ENCODE measurements at regions not wholly inside any gene's neighbourhood (a gene's known extent, or its start where the extent isn't known, plus 50 kb on each side); places are given as distances from the start of the nearest gene placed in this dataset.

DNA sequence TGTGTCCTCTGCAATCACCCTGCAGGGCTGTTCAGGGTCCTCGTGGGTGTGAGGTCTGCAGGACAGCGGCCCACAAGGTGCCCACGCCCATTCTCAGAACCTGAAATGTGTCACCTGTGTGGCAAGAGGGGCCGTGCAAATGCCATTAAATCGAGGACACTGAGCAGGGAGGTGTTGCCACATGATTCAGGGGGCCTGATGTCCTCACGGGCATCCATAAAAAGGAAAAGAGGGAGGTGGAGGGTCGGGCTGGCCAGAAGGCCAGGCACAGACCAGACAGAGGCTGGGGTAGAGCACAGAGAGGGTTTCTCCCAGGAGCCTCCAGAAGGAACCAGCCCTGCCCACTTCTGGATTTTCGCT is 239.6 kb downstream of the ERMARD start:
- Histone ChIP-seq H3K27me3 (ENCODE audit: control insufficient read depth in 1 of 2, insufficient read depth in 2 of 2, low read length in 2 of 2) (no peaks in the 10 kb centered on the region), H3K36me3 (ENCODE audit: control insufficient read depth in 2 of 2, insufficient read depth in 2 of 2, low read length in 1 of 2) (no peaks in the 10 kb centered on the region), H3K4me1 (ENCODE audit: control insufficient read depth in 2 of 2, insufficient read depth in 2 of 2, low read length in 1 of 2) (no peaks in the 10 kb centered on the region), H3K4me3 (ENCODE audit: low read depth in 1 of 2, low read length in 2 of 2) (no peak overlapping the region), H3K9me3 (ENCODE audit: control insufficient read depth in 2 of 2, insufficient read depth in 1 of 2, low read depth in 1 of 2, low read length in 1 of 2) (no peaks in the 10 kb centered on the region), H3K27ac (ENCODE audit: low read depth in 2 of 2, low read length in 1 of 2) (no peak overlapping the region)
- WGBS, 2 donors = 86% methylated on average over 8 of the region's 8 CpGs

DNA sequence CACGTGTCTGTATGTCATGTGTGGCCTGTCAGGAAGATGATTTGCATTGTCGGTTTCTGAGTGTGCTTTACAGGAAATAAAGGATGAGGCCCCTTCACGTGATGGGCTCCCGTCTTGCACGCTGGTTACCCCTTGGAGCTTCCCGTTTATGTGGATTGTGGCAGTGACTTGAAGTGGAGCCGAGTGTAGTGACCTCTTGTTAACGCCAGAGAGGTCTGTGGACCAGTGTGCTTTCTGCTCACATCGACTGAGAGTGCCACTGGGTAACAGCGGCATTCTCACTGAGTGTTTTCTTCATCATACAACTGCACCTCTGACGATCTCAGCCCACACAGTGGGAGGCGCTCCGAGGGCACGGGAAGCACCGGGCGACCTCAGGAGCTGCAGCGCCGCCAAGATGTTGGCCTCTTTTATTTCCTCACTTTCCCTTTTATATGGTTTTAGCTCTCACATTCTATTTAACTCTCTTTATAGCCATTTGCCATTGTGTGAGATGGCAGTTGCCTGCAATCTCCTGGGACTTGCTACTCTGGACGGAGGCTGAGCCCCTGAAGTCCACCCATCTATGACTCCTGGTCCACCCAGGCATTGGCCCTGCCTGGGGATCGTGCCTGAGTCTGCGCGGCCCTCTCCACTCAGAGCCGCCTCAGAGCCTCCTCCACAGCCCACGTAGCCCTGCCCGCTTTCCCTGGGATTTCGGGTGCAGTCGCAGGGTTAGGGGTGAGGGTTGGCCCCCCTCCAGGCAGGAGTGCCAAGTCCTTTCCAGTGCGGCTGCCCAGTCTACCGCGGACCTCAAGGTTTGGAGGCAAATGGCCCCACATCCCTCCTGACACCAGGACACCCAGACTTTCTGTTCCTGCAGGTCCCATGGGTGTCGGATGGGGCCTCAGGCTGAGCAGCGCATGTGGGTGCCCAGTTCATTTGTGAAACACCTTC is 238.9 kb downstream of the ERMARD start:
- Histone ChIP-seq H3K4me3 (ENCODE audit: low read depth in 1 of 2, low read length in 2 of 2) (no peak overlapping the region), H3K9me3 (ENCODE audit: control insufficient read depth in 2 of 2, insufficient read depth in 1 of 2, low read depth in 1 of 2, low read length in 1 of 2) (no peaks in the 10 kb centered on the region), H3K27ac (ENCODE audit: low read depth in 2 of 2, low read length in 1 of 2) (no peak overlapping the region), H3K27me3 (ENCODE audit: control insufficient read depth in 1 of 2, insufficient read depth in 2 of 2, low read length in 2 of 2) (no peaks in the 10 kb centered on the region), H3K4me1 (ENCODE audit: control insufficient read depth in 2 of 2, insufficient read depth in 2 of 2, low read length in 1 of 2) (no peaks in the 10 kb centered on the region), H3K36me3 (ENCODE audit: control insufficient read depth in 2 of 2, insufficient read depth in 2 of 2, low read length in 1 of 2) (no peaks in the 10 kb centered on the region)
- 77 to 78% methylated on average over 32 of the region's 32 CpGs for WGBS, 2 donors

DNA sequence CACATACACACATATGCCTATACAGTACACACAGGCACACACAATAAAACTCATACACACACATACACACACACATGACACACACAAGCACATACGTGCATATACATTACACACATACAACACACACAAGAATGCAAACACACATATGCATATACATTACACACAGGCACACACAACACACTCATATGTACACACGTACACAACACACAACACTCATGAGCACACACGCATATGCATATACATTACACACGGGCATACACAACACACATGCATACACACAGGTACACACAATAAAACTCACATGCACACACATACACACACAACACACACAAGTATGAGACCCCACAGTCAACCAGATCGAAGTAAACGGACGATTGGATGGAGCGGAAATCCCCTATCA is 238.2 kb downstream of the ERMARD start:
- no peaks in the 10 kb centered on the region for H3K27me3 ChIP-seq (ENCODE audit: control insufficient read depth in 1 of 2, insufficient read depth in 2 of 2, low read length in 2 of 2)
- H3K36me3 ChIP-seq (ENCODE audit: control insufficient read depth in 2 of 2, insufficient read depth in 2 of 2, low read length in 1 of 2) = no peaks in the 10 kb centered on the region
- no peak overlapping the region for H3K27ac ChIP-seq (ENCODE audit: low read depth in 2 of 2, low read length in 1 of 2)
- H3K4me3 ChIP-seq (ENCODE audit: low read depth in 1 of 2, low read length in 2 of 2) = no peak overlapping the region
- no peaks in the 10 kb centered on the region for H3K9me3 ChIP-seq (ENCODE audit: control insufficient read depth in 2 of 2, insufficient read depth in 1 of 2, low read depth in 1 of 2, low read length in 1 of 2)
- WGBS, 2 donors = 82 to 83% methylated on average over 8 of the region's 8 CpGs
- H3K4me1 ChIP-seq (ENCODE audit: control insufficient read depth in 2 of 2, insufficient read depth in 2 of 2, low read length in 1 of 2) = no peaks in the 10 kb centered on the region

DNA sequence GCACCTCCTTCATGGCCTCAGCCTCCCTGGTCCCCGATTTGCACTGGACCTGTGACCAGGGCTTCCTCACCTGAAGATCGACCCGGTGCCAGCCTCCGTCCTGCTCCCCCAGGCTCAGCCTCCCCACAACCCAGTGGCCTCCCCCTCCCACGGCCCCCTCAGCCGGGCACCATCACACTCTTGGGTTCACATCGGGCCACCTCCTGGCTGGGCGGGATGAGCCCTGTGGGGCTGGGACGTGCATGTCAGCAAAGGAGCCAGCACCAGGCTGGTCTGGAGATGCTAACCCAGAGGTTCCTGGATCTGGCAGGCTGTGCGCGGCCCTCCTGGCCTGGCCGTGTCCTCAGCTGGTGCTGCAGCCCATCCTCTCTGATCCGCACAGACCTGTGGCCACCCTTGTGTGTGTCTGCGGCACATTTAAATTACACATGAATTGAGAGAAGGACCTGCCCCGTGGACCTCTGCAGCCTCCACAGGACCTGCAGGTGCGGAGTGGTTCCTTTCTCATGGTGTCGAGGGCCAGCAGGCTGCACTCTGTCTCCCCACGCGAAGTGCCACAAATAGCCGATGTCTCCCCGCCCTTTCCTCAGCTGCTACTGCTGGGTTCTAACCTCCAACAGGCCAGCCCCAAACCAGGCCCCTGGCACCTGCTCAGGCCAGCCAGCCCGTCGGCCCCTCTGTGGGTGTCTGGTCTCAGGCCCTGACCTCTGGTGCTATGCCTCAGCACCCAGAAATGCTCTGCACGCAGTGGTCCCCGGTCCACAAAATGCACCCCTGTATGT is 237.5 kb downstream of the ERMARD start:
- no peaks in the 10 kb centered on the region for H3K9me3 ChIP-seq (ENCODE audit: control insufficient read depth in 2 of 2, insufficient read depth in 1 of 2, low read depth in 1 of 2, low read length in 1 of 2)
- no peaks in the 10 kb centered on the region for H3K36me3 ChIP-seq (ENCODE audit: control insufficient read depth in 2 of 2, insufficient read depth in 2 of 2, low read length in 1 of 2)
- no peaks in the 10 kb centered on the region for H3K4me1 ChIP-seq (ENCODE audit: control insufficient read depth in 2 of 2, insufficient read depth in 2 of 2, low read length in 1 of 2)
- 94% methylated on average over 25 of the region's 25 CpGs for WGBS, 2 donors
- H3K27me3 ChIP-seq (ENCODE audit: control insufficient read depth in 1 of 2, insufficient read depth in 2 of 2, low read length in 2 of 2) = no peaks in the 10 kb centered on the region
- H3K27ac ChIP-seq (ENCODE audit: low read depth in 2 of 2, low read length in 1 of 2) = no peak overlapping the region
- H3K4me3 ChIP-seq (ENCODE audit: low read depth in 1 of 2, low read length in 2 of 2) = no peak overlapping the region

DNA sequence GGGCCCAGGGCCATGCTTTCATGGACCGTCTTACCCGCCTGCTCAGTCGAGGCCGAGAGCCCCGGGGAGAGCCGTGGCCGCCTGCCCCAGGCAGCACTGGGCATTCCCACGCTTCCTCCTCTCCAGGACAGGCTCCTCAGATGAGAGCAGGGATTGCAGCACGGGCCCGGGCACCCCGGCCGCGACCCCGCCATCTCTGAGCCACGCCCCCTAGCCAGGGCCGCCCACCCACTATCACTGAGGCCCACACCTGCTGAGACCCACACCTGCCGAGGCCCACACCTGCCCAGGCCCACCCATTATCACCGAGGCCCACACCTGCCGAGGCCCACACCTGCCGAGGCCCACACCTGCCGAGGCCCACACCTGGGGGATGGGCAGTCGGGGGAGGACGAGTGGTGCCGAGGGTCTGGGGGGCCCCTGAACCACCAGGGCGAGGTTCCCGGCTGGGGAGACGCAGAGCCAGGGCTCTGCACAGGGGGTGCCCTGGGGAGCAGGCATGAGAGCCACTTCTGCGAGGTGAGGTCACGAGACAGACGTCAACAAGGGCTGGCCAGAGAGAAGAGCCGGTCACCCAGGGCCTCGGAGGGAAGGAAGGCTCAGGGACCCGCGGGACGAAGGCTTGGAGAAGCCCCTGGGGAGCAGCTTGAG is 235.6 kb downstream of the ERMARD start:
- 89 to 90% methylated on average over 35 of the region's 35 CpGs for WGBS, 2 donors
- H3K27ac ChIP-seq (ENCODE audit: low read depth in 2 of 2, low read length in 1 of 2) = no peak overlapping the region
- H3K9me3 ChIP-seq (ENCODE audit: control insufficient read depth in 2 of 2, insufficient read depth in 1 of 2, low read depth in 1 of 2, low read length in 1 of 2) = no peaks in the 10 kb centered on the region
- H3K4me3 ChIP-seq (ENCODE audit: low read depth in 1 of 2, low read length in 2 of 2) = no peak overlapping the region
- H3K4me1 ChIP-seq (ENCODE audit: control insufficient read depth in 2 of 2, insufficient read depth in 2 of 2, low read length in 1 of 2) = no peaks in the 10 kb centered on the region
- no peaks in the 10 kb centered on the region for H3K36me3 ChIP-seq (ENCODE audit: control insufficient read depth in 2 of 2, insufficient read depth in 2 of 2, low read length in 1 of 2)
- no peaks in the 10 kb centered on the region for H3K27me3 ChIP-seq (ENCODE audit: control insufficient read depth in 1 of 2, insufficient read depth in 2 of 2, low read length in 2 of 2)

DNA sequence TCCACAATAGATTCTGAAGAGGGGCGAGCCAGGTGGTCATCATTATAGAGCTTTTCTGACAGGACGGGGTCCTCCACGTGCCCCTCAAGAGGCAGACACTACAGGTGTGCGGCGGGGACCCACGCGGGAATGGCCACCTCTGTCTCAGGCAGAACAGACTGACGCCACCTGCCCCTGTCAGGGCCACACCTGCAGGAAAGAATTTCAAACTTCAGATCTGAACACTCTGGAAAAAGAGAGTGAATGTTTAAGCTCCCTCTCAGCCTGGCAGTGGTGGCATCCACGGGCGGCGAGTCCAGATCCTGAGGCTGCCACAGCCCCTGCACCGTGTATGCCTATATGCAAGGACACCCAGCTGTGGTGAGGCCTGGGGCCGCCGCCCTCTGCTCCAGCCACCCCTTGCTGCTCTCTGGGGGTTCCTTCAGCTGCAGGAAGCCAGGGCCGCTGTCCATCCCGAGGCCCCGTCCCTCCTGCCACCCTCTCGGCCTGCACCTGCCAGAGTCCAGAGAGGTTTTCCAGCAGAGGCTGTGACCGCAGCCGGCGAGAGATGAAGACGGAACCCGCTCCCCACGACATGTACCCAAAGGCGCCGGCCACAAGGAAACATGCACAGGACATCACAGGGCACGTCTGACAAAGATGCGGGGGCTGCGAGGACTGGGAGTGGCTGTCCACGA is 234.9 kb downstream of the ERMARD start:
- no peak overlapping the region for H3K4me3 ChIP-seq (ENCODE audit: low read depth in 1 of 2, low read length in 2 of 2)
- 92 to 95% methylated on average over 30 of the region's 30 CpGs for WGBS, 2 donors
- no peaks in the 10 kb centered on the region for H3K36me3 ChIP-seq (ENCODE audit: control insufficient read depth in 2 of 2, insufficient read depth in 2 of 2, low read length in 1 of 2)
- no peak overlapping the region for H3K27ac ChIP-seq (ENCODE audit: low read depth in 2 of 2, low read length in 1 of 2)
- no peaks in the 10 kb centered on the region for H3K9me3 ChIP-seq (ENCODE audit: control insufficient read depth in 2 of 2, insufficient read depth in 1 of 2, low read depth in 1 of 2, low read length in 1 of 2)
- no peaks in the 10 kb centered on the region for H3K4me1 ChIP-seq (ENCODE audit: control insufficient read depth in 2 of 2, insufficient read depth in 2 of 2, low read length in 1 of 2)
- H3K27me3 ChIP-seq (ENCODE audit: control insufficient read depth in 1 of 2, insufficient read depth in 2 of 2, low read length in 2 of 2) = no peaks in the 10 kb centered on the region

DNA sequence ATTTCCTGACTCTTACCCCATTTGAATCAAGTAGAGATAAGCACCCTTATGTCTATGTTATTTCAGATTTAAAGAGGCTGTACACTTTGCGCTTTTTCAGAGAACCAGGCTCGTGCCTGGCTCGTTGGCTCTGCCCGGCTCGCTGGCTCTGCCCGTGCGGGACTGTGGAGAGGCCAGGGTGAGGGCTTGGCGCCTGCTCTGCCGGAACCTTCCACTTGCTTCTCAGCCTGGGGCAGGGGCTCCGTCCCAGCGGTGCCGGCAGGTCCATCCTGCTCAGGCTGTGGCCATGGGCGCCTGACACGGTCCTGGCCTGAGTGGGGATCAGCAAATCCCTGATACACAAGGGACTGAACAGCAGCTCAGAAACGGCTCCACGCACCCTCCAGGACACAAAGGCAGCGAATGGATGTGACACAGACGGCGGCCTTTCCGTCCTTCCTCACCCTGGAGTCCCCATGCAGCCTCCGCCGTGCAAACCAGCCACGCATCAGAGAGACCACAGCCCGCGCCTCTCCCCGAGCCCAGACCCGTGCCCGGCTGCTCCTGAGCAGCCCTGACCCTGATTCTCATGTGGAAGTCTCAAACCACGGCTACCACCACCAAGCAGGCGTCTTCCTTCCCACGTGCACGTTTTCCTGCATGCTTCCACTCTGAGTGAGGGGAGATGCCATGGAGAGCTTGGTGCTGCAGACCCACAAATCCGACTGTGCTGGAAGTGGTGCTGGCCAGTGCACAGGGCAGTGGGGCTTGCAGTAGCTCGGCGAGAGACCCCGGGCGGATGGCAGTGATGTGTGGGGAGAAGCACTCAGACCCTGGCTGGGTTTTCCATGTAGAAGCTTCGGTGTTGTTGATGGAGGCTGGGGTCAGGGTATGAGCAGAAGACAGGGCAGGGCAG is 233.9 kb downstream of the ERMARD start:
- Histone ChIP-seq H3K4me3 (ENCODE audit: low read depth in 1 of 2, low read length in 2 of 2) (no peak overlapping the region), H3K27ac (ENCODE audit: low read depth in 2 of 2, low read length in 1 of 2) (no peak overlapping the region), H3K4me1 (ENCODE audit: control insufficient read depth in 2 of 2, insufficient read depth in 2 of 2, low read length in 1 of 2) (no peaks in the 10 kb centered on the region), H3K36me3 (ENCODE audit: control insufficient read depth in 2 of 2, insufficient read depth in 2 of 2, low read length in 1 of 2) (no peaks in the 10 kb centered on the region), H3K9me3 (ENCODE audit: control insufficient read depth in 2 of 2, insufficient read depth in 1 of 2, low read depth in 1 of 2, low read length in 1 of 2) (no peaks in the 10 kb centered on the region), H3K27me3 (ENCODE audit: control insufficient read depth in 1 of 2, insufficient read depth in 2 of 2, low read length in 2 of 2) (no peaks in the 10 kb centered on the region)
- WGBS, 2 donors = 88 to 92% methylated on average over 38 of the region's 38 CpGs

DNA sequence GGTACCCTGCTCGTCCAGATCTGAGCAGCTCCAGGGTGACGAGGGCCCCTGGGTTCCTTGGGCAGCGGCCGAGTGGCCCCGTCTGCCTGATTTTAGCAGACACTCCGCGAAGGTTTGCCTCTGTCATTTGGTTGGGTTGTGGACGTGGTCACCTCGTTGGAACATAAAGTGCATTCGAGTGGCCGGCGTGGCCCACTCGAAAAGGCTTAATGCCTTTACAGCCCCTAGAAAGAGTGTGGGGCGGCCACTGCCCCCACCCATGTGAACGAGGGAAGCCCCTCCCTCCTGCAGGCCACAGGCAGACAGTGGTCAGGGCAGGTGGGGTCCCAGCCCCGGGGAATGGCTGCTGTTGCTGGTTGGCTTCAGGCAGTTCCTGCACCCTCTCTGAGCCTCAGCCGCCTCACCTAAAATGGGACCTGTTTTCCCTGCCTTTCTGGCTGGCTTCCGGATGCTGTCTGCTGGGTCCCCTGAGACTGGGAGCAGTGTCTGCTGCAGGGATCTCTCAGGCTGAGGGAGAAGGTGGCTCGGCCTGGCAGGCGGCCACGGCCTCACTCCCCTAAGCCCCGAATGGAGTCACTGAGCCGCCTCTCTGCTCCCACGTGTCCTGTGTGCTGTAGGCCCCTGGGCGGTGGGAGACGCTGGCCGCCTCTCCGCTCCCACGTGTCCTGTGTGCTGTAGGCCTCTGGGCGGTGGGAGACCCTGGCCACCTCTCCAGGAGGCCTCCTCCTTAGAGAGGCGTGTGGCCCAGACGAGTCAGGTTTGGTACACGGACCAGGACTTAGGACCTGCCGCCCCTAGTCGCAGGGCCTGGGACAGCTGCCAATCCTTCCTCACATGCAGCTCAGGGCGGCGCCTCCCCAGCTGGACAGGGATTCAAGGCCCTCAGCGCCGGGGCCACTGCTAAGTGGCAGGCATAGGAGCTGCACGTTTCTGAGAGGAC is 233.0 kb downstream of the ERMARD start:
- H3K9me3 ChIP-seq (ENCODE audit: control insufficient read depth in 2 of 2, insufficient read depth in 1 of 2, low read depth in 1 of 2, low read length in 1 of 2) = no peaks in the 10 kb centered on the region
- no peaks in the 10 kb centered on the region for H3K4me1 ChIP-seq (ENCODE audit: control insufficient read depth in 2 of 2, insufficient read depth in 2 of 2, low read length in 1 of 2)
- H3K27me3 ChIP-seq (ENCODE audit: control insufficient read depth in 1 of 2, insufficient read depth in 2 of 2, low read length in 2 of 2) = no peaks in the 10 kb centered on the region
- no peaks in the 10 kb centered on the region for H3K36me3 ChIP-seq (ENCODE audit: control insufficient read depth in 2 of 2, insufficient read depth in 2 of 2, low read length in 1 of 2)
- no peak overlapping the region for H3K27ac ChIP-seq (ENCODE audit: low read depth in 2 of 2, low read length in 1 of 2)
- H3K4me3 ChIP-seq (ENCODE audit: low read depth in 1 of 2, low read length in 2 of 2) = no peak overlapping the region
- 83 to 84% methylated on average over 40 of the region's 40 CpGs for WGBS, 2 donors

Data from esophagus (tissue), 2 donors.